Fibroblast of pulmonary artery (primary cell): ENCODE measurements at regions not wholly inside any gene's neighbourhood (a gene's known extent, or its start where the extent isn't known, plus 50 kb on each side); places are given as distances from the start of the nearest gene placed in this dataset.
"Not testable (repeated sequence)": the region's sequence is repeated elsewhere in the genome, so short reads cannot be mapped to it uniquely, and the experiment has no call there.

ENCODE experiments used
- DNase-seq: peaks from one replicate; pipeline ENCODE4 v3.0.0-alpha.2; 2010; ENCODE audit warnings: low read depth
- H3K4me3 ChIP-seq: replicated peaks from 2 replicates; pipeline ENCODE4 v1.5.1; 2011; ENCODE audit warnings: low read depth, mild to moderate bottlenecking, control low read depth, low read length, moderate library complexity
- CTCF ChIP-seq: IDR thresholded peaks from 2 replicates; pipeline ENCODE4 v1.5.1; 2011; ENCODE audit warnings: mild to moderate bottlenecking, control low read depth, low read length, inconsistent platforms; ENCODE audit errors: missing control alignments

- no peak for TF ChIP-seq CTCF
- no peak for DNase-seq
- no peak overlapping the region for H3K4me3 ChIP-seq
Observed at GRCh38 chrX:77060572-77060971, 386.6 kb upstream of the FGF16 start.

DNA sequence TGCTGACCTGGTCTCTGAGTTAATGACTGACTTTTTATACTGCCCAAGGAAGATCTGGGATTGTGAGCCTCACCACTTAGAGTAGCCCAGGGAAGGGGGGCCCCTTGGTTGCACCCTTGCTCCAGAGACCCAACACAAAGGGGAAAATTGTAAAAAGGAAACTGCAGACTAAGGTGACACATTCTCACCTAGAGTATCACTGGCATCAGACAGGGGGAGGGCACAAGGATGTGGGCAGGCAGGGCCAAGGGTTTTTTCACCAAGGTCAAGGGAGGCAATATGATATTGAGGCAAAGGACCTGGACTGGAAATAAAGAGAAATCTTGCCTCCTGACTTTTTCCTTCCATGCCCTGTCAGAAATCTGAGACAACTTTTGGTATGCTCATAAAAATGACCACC, 386.2 kb upstream of the FGF16 start:
- no peak for DNase-seq
- H3K4me3 ChIP-seq = no peak overlapping the region
- no peak for TF ChIP-seq CTCF

DNA sequence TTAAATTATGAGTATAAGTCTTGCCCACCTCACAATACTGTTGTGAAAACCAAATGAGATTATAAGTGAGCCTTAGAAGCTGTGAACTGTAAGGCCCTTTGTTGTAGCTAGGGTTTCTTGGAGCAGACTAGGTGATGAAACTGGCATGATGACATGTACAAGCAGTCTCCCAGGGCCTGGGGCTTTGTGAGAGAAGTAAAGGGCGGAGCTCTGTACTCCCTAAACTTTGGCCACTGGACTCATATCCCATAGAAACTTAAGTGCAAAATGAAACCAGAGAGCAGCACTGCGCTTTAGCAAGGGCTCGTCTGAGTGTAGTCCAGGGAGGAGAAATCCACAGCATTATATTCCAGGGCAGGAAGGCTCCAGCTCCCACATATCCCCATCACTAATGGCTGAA, 385.6 kb upstream of the FGF16 start:
- no peak overlapping the region for H3K4me3 ChIP-seq
- no peak for DNase-seq
- TF ChIP-seq CTCF = no peak

GRCh38 chrX:77065896-77066295, 381.3 kb upstream of the FGF16 start:
- DNase-seq = no peak
- no peak for TF ChIP-seq CTCF
- no peak overlapping the region for H3K4me3 ChIP-seq

GRCh38 chrX:77070202-77070918, 376.8 kb upstream of the FGF16 start:
- TF ChIP-seq CTCF = no peak
- DNase-seq = no peak
- no peak overlapping the region for H3K4me3 ChIP-seq

DNA sequence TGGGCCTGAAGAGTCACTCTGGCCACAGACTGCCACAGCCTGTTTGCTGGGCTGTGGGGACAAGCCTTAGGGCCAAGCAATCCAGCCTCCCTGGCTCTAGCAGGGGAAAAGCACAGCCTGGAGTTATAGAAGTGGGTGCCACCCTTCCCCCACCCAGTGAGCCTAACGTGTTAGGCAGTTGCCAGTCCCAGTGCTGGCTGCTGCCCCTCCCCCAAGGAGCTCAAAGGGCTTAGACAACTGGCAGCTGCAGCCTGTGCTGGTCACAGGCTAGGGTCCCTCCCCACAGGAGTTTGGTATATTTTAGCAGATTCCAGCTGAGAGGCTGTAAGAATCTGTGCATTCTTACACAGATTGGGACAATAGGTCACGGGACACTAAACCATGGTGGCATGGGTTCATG, 370.3 kb upstream of the FGF16 start:
- no peak for DNase-seq
- no peak overlapping the region for H3K4me3 ChIP-seq
- no peak for TF ChIP-seq CTCF

DNA sequence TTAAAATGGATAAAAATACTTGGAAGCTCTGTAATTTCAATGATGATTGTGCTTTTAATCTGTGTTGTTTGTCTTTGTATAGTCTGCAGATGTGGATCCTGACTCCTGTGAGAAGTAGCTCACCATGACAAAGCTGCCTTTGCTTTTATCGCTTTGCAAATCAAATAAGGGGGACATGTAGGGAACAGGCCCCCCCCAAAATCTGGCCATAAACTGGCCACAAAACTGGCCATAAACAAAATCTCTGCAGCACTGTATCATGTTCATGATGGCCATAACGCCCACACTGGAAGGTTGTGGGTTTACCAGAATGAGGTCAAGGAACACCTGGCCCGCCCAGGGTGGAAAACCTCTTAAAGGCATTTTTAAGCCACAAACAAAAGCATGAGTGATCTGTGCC, 366.0 kb upstream of the FGF16 start:
- H3K4me3 ChIP-seq, DNase-seq: not testable (repeated sequence)
